WTC11 (cell line): ENCODE measurements at regions not wholly inside any gene's neighbourhood (a gene's known extent, or its start where the extent isn't known, plus 50 kb on each side); places are given as distances from the start of the nearest gene placed in this dataset.

Experiments used
- ATAC-seq: fragments of 200-7000 bp; cut with Tn5 transposase; 2 replicates; pipeline ENCODE4 v1.10.0; 2021; ENCODE audit warnings: mild to moderate bottlenecking, moderate library complexity
- CTCF ChIA-PET: fragments of 300-600 bp; sonication (Branson Sonifier 250); formaldehyde crosslinking; loops from one replicate; lab custom pipeline; 2021; ENCODE audit warnings: antibody characterized with exemption; lab: Charles Lee
- POLR2A ChIA-PET: fragments of 350-600 bp; sonication (Branson Sonifier 250); formaldehyde crosslinking; loops from one replicate; lab custom pipeline; 2021; ENCODE audit warnings: antibody characterized with exemption; lab: Charles Lee
- DNase-seq: peaks from one replicate; pipeline ENCODE4 v3.0.0; 2021; ENCODE audit warnings: low spot score
- H3K27ac Mint-ChIP-seq: 2 replicates; pipeline ENCODE4 v1.8.0; 2021; ENCODE audit warnings: mixed read lengths
- H3K27me3 Mint-ChIP-seq: 2 replicates; pipeline ENCODE4 v1.8.0; 2021; ENCODE audit warnings: low read depth, mild to moderate bottlenecking, moderate library complexity, mixed read lengths
- H3K36me3 Mint-ChIP-seq: 2 replicates; pipeline ENCODE4 v1.8.0; 2021; ENCODE audit warnings: mixed read lengths
- H3K4me1 Mint-ChIP-seq: 2 replicates; pipeline ENCODE4 v1.8.0; 2022; ENCODE audit warnings: mixed read lengths
- H3K4me3 Mint-ChIP-seq: 2 replicates; pipeline ENCODE4 v1.8.0; 2021; ENCODE audit warnings: mild to moderate bottlenecking, moderate library complexity, mixed read lengths
- H3K9me3 Mint-ChIP-seq: 2 replicates; pipeline ENCODE4 v1.8.0; 2021; ENCODE audit warnings: mixed read lengths
- AFF4 ChIP-seq: sonication (generic); formaldehyde crosslinking; IDR thresholded peaks from 2 replicates; pipeline ENCODE4 v1.8.1; 2023; ENCODE audit warnings: mild to moderate bottlenecking, missing genetic modification reagents, borderline replicate concordance
- ARID4B ChIP-seq: sonication (generic); formaldehyde crosslinking; IDR thresholded peaks from 2 replicates; pipeline ENCODE4 v1.8.0; 2023; ENCODE audit warnings: missing genetic modification reagents, mild to moderate bottlenecking, borderline replicate concordance
- E2F1 ChIP-seq: sonication (generic); formaldehyde crosslinking; IDR thresholded peaks from 2 replicates; pipeline ENCODE4 v1.8.0; 2022; ENCODE audit warnings: mild to moderate bottlenecking, missing genetic modification reagents
- E2F5 ChIP-seq: sonication (generic); formaldehyde crosslinking; IDR thresholded peaks from 2 replicates; pipeline ENCODE4 v1.8.1; 2022; ENCODE audit warnings: mild to moderate bottlenecking, moderate library complexity, missing genetic modification reagents
- EMX1 ChIP-seq: fragments of 250-450 bp; sonication (Bioruptor Pico); IDR thresholded peaks from 2 replicates; pipeline ENCODE4 v1.8.0; 2021; ENCODE audit warnings: mild to moderate bottlenecking
- FOXJ3 ChIP-seq: sonication (generic); formaldehyde crosslinking; IDR thresholded peaks from 2 replicates; pipeline ENCODE4 v1.9.0; 2021; ENCODE audit warnings: missing genetic modification reagents, mild to moderate bottlenecking, borderline replicate concordance
- HMGXB4 ChIP-seq: sonication (generic); formaldehyde crosslinking; IDR thresholded peaks from 2 replicates; pipeline ENCODE4 v1.8.1; 2023; ENCODE audit warnings: mild to moderate bottlenecking, moderate library complexity, missing genetic modification reagents
- KAT7 ChIP-seq: sonication (generic); formaldehyde crosslinking; IDR thresholded peaks from 2 replicates; pipeline ENCODE4 v1.8.1; 2023; ENCODE audit warnings: missing genetic modification reagents, mild to moderate bottlenecking, borderline replicate concordance
- MAX ChIP-seq: sonication (generic); formaldehyde crosslinking; IDR thresholded peaks from 2 replicates; pipeline ENCODE4 v1.8.0; 2022; ENCODE audit warnings: mild to moderate bottlenecking, missing genetic modification reagents
- PRDM15 ChIP-seq: sonication (generic); formaldehyde crosslinking; IDR thresholded peaks from 2 replicates; pipeline ENCODE4 v1.8.0; 2022; ENCODE audit warnings: missing genetic modification reagents
- USF1 ChIP-seq: sonication (generic); formaldehyde crosslinking; IDR thresholded peaks from 2 replicates; pipeline ENCODE4 v1.8.0; 2022; ENCODE audit warnings: mild to moderate bottlenecking, missing genetic modification reagents
- ZNF138 ChIP-seq: sonication (generic); formaldehyde crosslinking; conservative IDR thresholded peaks from 2 replicates; pipeline ENCODE4 v1.8.1; 2022; ENCODE audit warnings: mild to moderate bottlenecking, moderate library complexity, missing genetic modification reagents

GRCh38 chr2:7987992-7988391 is 693.9 kb upstream of the ID2 start:
- DNase-seq (no peak), ATAC-seq (no peak)
- ChIA-PET POLR2A (no interaction called here), CTCF (no interaction called here)
- no peak overlapping the region for H3K27ac Mint-ChIP-seq
- no peaks in the 10 kb centered on the region for H3K27me3 Mint-ChIP-seq
- H3K36me3 Mint-ChIP-seq: no peaks in the 10 kb centered on the region
- TF ChIP-seq KAT7 (no peak), ARID4B (CRISPR knock-in tag) (no peak), AFF4 (CRISPR knock-in tag) (no peak), EMX1 (CRISPR knock-in tag) (no peak)
- H3K4me1 Mint-ChIP-seq: no peaks in the 10 kb centered on the region
- H3K9me3 Mint-ChIP-seq: peaks cover 12% of the 10 kb centered on the region
- no peak overlapping the region for H3K4me3 Mint-ChIP-seq

GRCh38 chr2:7988440-7988839 is 693.4 kb upstream of the ID2 start:
- DNase-seq (no peak), ATAC-seq (no peak)
- TF ChIP-seq ZNF138 (CRISPR knock-in tag): no peak
- TF ChIP-seq HMGXB4: no peak
- no peak for TF ChIP-seq E2F5 (CRISPR knock-in tag)
- POLR2A ChIA-PET: no interaction called here
- Mint-ChIP-seq H3K36me3 (no peaks in the 10 kb centered on the region), H3K4me1 (no peaks in the 10 kb centered on the region), H3K27ac (no peak overlapping the region), H3K4me3 (no peak overlapping the region), H3K9me3 (peaks cover 12% of the 10 kb centered on the region), H3K27me3 (no peaks in the 10 kb centered on the region)
- CTCF ChIA-PET: no interaction called here

GRCh38 chr2:7989823-7990222 is 692.0 kb upstream of the ID2 start:
- Mint-ChIP-seq H3K4me3 (no peak overlapping the region), H3K36me3 (no peaks in the 10 kb centered on the region), H3K27me3 (no peaks in the 10 kb centered on the region), H3K9me3 (peaks cover 12% of the 10 kb centered on the region), H3K27ac (no peak overlapping the region), H3K4me1 (peaks cover 1% of the 10 kb centered on the region; the same call in 1 of the 2 replicates)
- POLR2A ChIA-PET: no interaction called here
- CTCF ChIA-PET: no interaction called here
- DNase-seq (no peak), ATAC-seq (no peak)
- TF ChIP-seq MAX (no peak), HMGXB4 (no peak), USF1 (no peak), FOXJ3 (CRISPR knock-in tag) (no peak), E2F1 (CRISPR knock-in tag) (no peak), PRDM15 (CRISPR knock-in tag) (no peak)
